Mesothelial cell of epicardium (in vitro differentiated cells): ENCODE measurements at regions not wholly inside any gene's neighbourhood (a gene's known extent, or its start where the extent isn't known, plus 50 kb on each side); places are given as distances from the start of the nearest gene placed in this dataset.
A peak's percentile ranks its signal among the peaks of the same experiment; 100 is the strongest.

ENCODE experiments used
- DNase-seq, 2 experiments: peaks; one replicate each; pipeline ENCODE4 v3.0.0; 2021; ENCODE audit warnings: low spot score in 2 of 2; ENCODE audit not compliant: unreplicated experiment in 2 of 2
- H3K27ac Mint-ChIP-seq: 2 replicates; pipeline ENCODE4 v1.8.0; 2021; ENCODE audit warnings: mixed read lengths
- H3K27me3 Mint-ChIP-seq: 2 replicates; pipeline ENCODE4 v1.8.0; 2021; ENCODE audit warnings: low read depth, mixed read lengths
- H3K36me3 Mint-ChIP-seq: 2 replicates; pipeline ENCODE4 v1.8.0; 2021; ENCODE audit warnings: mixed read lengths
- H3K4me1 Mint-ChIP-seq: 2 replicates; pipeline ENCODE4 v1.8.0; 2021; ENCODE audit warnings: mixed read lengths
- H3K4me3 Mint-ChIP-seq: 2 replicates; pipeline ENCODE4 v1.8.0; 2021; ENCODE audit warnings: mild to moderate bottlenecking, moderate library complexity, mixed read lengths
- H3K9me3 Mint-ChIP-seq: 2 replicates; pipeline ENCODE4 v1.8.0; 2021; ENCODE audit warnings: mixed read lengths
- TF ChIP-seq, protein P1 (sequence below): fragments of 200-600 bp; sonication (generic); IDR thresholded peaks from one replicate; pipeline ENCODE4 v1.5.0; 2021; ENCODE audit warnings: antibody characterized with exemption; ENCODE audit not compliant: unreplicated experiment

- Mint-ChIP-seq H3K27ac (peak overlapping the region; percentile 21), H3K36me3 (no peaks in the 10 kb centered on the region), H3K9me3 (no peaks in the 10 kb centered on the region), H3K4me1 (peaks cover 43% of the 10 kb centered on the region), H3K4me3 (no peak overlapping the region), H3K27me3 (no peaks in the 10 kb centered on the region)
- no peak for DNase-seq
- TF ChIP-seq, protein P1, sequence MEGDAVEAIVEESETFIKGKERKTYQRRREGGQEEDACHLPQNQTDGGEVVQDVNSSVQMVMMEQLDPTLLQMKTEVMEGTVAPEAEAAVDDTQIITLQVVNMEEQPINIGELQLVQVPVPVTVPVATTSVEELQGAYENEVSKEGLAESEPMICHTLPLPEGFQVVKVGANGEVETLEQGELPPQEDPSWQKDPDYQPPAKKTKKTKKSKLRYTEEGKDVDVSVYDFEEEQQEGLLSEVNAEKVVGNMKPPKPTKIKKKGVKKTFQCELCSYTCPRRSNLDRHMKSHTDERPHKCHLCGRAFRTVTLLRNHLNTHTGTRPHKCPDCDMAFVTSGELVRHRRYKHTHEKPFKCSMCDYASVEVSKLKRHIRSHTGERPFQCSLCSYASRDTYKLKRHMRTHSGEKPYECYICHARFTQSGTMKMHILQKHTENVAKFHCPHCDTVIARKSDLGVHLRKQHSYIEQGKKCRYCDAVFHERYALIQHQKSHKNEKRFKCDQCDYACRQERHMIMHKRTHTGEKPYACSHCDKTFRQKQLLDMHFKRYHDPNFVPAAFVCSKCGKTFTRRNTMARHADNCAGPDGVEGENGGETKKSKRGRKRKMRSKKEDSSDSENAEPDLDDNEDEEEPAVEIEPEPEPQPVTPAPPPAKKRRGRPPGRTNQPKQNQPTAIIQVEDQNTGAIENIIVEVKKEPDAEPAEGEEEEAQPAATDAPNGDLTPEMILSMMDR: no peak
Observed at GRCh38 chr6:26258212-26258977, 106.6 kb upstream of the BTN3A2 start.

GRCh38 chr6:26260110-26260637, 104.8 kb upstream of the BTN3A2 start:
- TF ChIP-seq, protein P1: no peak
- H3K27ac Mint-ChIP-seq: no peak overlapping the region
- H3K4me3 Mint-ChIP-seq: no peak overlapping the region
- no peak for DNase-seq
- peaks cover 35% of the 10 kb centered on the region for H3K4me1 Mint-ChIP-seq
- no peaks in the 10 kb centered on the region for H3K36me3 Mint-ChIP-seq
- no peaks in the 10 kb centered on the region for H3K9me3 Mint-ChIP-seq
- no peaks in the 10 kb centered on the region for H3K27me3 Mint-ChIP-seq

DNA sequence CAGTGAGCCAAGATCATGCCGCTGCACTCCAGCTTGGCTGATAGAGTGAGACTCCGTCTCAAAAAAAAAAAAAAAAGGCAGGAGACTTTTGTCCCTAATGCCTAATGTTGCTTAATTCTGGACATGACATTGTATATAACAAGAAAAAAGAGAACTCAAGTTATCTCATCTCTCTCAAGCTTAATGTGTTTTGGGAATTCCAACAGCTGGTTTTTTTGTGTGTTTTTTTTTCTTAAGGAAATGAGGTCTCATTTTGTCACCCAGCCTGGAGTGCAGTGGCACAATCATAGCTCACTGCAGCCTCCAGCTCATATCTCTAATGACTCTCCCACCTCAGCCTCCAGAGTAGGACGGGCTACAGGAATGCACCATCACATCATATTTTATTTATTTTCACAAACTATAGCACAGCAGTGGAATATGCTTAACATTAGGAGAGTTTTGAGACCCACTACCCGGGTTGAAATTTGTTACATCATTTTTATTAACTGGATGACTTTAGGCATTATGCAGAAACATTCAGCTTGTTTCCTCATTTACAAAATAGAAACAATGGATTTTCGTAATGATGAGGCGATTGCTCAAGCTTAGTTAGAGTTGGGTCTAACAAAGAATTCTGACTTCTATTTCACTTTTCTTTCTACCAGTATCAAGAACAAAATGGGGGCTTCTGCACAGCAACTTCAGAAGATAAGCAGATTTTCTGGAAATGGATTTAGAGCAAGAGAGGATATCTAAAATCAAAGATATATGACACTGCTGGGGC, 104.1 kb upstream of the BTN3A2 start:
- Mint-ChIP-seq H3K4me1 (peaks cover 33% of the 10 kb centered on the region), H3K36me3 (no peaks in the 10 kb centered on the region), H3K27me3 (no peaks in the 10 kb centered on the region), H3K9me3 (no peaks in the 10 kb centered on the region), H3K27ac (peak overlapping the region; percentile 30), H3K4me3 (no peak overlapping the region)
- DNase-seq: no peak
- TF ChIP-seq, protein P1: no peak

DNA sequence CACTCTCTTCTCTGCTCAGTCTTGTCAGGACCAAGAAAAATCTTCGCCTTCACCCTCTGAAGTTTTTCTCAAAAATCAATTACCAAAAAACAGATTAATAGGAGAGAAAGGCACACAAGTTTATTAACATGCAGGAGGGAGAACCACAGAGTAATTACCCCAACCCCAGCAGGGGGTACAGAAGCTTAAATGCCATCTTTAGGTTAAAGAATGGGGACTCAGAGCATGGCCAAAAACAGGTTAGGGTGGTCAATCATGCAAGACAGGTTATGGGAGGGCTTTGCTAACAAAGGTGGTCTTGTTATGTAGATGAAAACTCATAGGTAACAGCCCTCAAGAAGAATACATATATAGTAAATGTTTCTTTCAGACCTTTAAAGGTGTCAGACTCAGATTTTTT, 100.5 kb upstream of the BTN3A2 start:
- no peaks in the 10 kb centered on the region for H3K36me3 Mint-ChIP-seq
- TF ChIP-seq, protein P1: no peak
- H3K9me3 Mint-ChIP-seq: no peaks in the 10 kb centered on the region
- peaks cover 18% of the 10 kb centered on the region for H3K4me1 Mint-ChIP-seq
- no peak for DNase-seq
- H3K27me3 Mint-ChIP-seq: no peaks in the 10 kb centered on the region
- no peak overlapping the region for H3K27ac Mint-ChIP-seq
- no peak overlapping the region for H3K4me3 Mint-ChIP-seq

DNA sequence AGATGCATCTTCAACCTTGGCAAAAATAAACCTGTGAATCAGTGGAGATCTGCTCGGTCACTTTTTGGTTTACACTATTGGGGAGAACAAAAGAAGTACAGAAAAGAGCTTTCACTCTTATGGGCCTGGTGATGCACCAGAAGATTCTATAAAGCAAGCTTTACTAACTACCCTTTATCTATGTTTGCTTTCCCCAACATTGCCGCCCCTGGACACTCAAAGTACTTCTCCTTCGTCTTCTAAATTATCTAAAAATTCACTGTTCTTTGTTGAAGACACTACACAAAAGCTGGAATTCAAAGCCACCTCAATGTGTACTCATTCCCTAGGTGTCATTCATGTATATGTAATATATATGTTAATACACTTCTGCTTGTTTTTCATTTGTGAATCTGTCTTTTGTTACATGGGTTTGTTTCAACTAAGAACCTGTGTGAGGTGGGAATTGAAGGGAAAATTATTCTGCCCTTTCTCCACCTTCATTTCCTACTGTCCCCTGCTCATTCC, 97.9 kb upstream of the BTN3A2 start:
- Mint-ChIP-seq H3K36me3 (no peaks in the 10 kb centered on the region), H3K4me1 (peaks cover 22% of the 10 kb centered on the region), H3K27ac (no peak overlapping the region), H3K27me3 (no peaks in the 10 kb centered on the region), H3K9me3 (no peaks in the 10 kb centered on the region), H3K4me3 (no peak overlapping the region)
- DNase-seq: no peak
- TF ChIP-seq, protein P1: no peak
